Putamen (tissue), 1 donor: ENCODE measurements at regions not wholly inside any gene's neighbourhood (a gene's known extent, or its start where the extent isn't known, plus 50 kb on each side); places are given as distances from the start of the nearest gene placed in this dataset.

Source experiments
- DNase-seq: peaks from one replicate; pipeline ENCODE4 v3.0.0-alpha.2; 2016; ENCODE audit warnings: low spot score

DNA sequence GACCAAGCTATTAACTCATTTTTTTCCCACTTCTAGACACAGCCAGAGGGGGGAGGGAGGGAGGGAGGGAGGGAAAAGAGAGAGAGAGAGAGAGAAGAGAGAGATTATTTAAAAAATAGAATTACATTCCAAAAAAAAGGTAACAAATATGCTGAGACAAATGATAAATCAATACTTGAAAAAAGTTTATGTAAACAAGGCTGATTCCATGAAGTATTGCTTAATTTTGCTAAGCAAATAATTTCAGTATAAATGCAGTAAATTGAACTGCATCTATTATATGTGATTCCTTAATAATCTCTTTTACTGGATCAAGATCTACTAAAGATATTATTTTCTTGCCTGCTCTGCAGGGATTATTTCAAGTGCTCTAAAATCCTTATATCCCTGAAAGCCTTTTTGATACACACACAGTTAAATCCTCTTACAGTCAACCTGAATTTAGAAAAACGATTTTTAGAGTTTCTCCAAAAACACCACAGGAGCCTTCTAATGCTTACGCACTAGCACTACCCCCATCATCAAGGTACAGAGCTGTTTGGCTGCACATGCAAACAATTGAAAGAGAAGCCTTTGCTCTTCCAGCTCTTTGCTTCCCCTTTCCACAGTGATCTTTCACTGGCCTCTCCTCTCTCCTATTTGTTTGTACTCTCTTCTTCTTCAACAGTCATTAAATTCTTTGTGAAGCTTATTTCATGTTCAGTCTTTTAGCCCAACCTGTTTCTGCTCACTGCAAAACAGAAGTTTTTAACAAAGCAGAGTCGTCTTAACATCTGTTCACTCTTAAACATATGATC lies 426.3 kb upstream of the FAM241A start:
- no peak for DNase-seq

DNA sequence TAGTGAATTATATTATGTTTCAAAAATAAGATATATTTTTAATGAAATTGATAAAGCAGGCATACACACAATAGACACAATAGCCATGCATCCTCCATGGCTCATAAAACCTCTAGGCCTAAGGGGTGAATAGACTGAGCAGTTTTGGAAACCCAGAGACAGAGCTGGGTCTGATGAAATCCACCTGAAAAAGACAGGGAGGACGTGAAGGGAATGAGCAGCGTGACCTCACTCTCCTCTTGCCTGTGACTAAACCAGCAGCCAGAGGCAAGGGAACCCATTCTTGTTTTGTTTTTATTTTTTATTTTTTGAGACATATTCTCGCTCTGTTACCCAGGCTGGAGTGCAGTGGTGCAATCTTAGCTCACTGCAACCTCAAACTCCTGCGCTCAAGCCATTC lies 424.4 kb upstream of the FAM241A start:
- DNase-seq: no peak

DNA sequence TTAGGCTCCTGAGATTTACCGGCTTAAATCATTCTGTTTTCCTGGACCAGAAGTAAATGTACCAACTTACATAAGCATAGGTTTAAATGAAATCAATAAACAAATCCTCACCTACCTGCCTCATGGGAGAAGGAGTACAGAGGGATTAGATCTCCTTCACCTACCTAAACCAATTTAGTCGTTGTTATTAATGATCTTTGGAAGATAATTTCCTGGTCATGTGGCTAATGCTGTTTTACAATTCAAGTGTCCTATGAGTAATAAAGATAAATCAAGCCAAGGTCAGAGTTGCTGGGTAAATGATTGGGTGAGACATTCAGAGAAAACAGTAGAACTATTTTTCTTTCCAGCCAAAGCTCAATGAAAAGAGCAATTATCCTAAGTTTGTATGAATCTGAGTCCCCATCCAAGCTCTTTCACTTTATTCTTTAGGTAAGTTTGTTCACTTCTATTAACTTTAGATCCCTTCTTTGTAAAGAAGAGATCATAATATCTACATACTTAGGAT lies 423.0 kb upstream of the FAM241A start:
- no peak for DNase-seq

DNA sequence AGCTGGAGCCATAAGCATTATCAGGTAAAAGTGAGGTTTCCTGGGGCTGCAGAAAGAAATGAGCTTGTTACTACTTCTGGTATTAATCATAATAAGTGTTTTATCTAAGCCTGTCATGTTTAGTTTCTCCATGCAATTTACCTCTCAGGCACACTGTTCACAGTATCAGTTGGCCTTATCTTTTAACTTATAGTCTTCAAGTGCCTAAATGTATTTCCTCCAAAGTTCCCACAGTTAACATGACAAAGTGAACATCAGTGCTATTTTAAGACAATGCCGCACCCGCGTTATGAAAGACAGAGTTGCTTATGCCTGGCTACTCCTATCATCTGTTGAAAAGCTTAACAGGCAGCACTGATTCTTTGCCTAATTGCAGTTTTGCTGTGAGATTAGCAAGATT lies 408.7 kb upstream of the FAM241A start:
- no peak for DNase-seq

DNA sequence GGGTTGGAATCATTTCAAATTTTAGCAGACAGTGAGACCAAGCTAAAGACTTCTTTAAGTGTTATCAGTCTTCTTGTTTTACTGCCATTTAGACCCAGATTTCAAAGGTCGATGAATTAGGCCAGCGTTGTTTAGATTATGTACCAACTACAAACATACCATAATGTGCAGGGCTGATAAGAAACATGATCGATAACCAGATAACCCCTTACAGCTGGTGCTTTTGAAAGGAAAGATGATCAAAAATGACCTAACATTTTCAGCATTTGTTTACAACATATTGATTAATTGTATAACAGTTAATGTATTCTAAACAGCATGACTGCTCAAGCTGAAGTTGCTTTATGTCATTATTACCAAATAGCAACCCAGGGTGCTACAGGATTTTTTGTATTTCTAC lies 400.4 kb upstream of the FAM241A start:
- no peak for DNase-seq

DNA sequence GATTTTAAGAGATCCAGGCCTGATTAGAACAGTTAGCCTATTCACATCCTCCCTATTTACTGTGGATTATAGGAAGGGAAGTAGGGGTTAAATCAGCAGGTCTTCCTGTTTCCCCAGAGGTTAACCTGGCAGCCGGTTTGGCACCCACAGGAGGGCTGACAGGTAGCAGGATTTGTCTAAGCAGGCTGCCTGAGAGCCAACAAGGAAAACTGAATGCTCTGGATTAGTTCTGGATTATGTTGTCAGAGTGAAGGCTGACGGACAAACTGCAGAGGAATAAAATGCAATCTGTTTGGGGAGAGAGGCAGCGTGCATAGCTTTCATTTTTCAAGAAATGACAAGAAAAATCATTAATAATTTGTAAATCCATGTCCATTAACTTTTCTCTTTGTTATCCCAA lies 397.1 kb upstream of the FAM241A start:
- DNase-seq: no peak

DNA sequence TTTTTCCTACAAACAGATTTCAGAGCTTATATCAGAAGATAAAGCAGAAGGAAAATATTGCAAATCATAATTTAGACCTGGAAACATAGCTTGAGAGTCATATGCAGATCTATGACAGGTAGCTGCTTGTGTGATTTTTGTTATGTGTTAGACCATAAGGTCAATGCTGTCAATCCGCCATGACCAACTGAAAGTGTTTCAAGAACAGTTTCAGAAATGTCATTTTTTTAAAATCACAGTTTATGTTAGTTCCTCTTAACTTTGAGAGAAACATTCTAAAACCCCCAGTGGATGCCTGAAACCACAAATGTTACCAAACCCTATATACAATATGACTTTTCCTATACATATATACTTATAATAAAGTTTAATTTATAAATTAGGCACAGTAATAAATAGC lies 391.3 kb upstream of the FAM241A start:
- no peak for DNase-seq

DNA sequence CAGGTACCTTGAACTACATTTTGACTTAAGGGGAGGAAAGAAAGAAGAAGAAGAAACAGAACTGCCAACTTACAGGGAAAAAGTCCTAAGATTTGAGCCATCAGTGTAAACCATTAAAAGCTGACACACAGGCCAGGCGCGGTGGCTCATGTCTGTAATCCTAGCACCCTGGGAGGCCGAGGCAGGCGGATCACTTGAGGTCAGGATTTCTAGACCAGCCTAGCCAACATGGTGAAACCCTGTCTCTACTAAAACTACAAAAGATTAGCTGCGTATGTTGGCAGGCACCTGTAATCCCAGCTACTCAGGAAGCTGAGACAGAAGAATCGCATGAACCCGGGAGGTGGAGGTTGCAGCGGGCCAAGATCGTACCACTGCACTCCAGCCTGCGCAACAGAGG lies 389.7 kb upstream of the FAM241A start:
- DNase-seq: no peak

DNA sequence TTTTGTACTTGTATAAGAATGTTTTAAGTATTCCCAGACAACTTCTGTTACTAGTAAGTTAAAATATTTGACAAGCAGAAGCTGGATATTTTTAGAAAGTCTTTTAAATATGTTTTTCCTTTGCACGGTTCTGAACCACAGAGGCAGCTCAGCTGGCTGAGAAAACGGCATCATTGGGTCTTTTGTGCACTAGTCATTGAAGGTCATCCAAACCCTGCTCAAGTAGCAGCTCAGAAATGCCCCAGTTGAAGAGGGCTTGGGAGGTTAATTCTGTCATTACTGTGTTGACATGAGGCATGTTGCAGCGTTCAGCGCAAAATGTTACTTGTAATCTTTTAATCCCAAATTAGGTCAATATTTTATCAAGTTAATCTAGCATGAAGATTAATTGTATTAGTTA lies 383.7 kb upstream of the FAM241A start:
- DNase-seq: no peak

DNA sequence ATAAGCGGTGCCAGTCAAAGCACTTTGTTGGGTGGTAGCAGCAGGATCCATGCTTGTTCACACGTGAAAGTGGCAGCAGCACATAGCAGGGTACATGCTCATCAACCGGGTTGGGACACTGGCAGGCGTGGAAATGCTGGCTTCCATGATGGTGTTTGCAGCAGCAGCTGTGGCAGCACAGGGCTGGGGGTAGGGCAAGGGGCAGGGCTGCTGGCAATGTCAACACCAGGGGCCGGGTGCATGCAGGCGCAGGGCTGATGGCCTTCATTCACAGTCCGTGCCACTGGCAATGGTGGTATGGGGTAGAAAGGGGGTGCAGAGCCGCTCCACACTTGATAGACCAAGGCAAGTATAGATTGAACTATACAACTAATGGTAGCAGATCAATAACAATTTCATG lies 374.7 kb upstream of the FAM241A start:
- DNase-seq: no peak

DNA sequence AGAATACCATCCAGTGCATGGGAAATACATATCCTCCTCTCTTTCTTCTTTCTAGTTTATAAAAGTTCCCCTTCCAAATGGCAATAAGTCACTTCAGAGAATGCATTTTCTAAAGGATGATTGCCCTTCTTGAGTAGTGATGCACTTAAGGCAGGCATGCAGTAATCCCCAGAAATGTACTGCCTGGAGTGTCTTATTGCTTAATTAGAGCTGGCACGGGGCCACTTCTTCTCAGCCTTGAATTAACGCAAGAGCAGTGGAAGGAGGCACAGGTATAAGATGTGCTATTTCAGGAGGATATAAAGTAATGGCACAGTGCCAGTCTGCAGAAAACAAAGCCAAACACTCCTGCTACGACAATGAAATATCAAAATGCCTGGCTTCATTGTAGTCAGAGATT lies 371.4 kb upstream of the FAM241A start:
- DNase-seq: no peak

DNA sequence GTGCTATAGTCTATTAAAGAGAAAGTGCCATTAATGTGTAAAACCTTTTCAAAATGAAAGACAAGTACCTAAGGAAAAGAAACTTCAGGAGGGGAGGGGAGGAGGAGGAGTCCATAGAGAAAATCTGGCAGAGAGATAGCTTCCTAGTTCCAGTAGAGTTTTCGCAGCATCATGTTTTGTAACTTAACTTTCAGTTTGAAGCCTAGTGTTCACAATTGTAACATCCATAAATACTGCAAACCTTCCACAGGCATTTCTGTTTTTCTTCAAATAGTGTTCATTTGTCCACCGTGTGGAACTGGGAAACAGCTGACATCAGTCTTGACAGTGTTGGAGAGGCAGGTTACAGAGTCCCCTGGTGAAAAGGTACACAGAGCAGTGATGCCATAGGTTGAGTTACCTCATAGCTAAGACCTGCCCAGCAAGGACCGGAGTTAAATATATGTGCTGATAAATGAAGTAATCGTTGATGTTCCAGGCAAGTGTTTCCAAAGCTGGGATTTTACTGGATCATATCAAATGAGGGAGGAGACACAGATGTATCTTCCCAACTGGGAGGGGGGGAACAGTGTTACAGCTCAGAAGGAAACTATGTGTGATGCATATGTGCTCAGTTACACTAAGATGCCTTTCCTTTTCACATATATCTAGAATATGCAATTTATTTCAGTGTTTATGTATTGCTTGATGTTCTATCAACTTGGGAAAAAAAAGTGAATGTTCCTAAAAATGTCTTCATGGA lies 369.5 kb upstream of the FAM241A start:
- DNase-seq: no peak

DNA sequence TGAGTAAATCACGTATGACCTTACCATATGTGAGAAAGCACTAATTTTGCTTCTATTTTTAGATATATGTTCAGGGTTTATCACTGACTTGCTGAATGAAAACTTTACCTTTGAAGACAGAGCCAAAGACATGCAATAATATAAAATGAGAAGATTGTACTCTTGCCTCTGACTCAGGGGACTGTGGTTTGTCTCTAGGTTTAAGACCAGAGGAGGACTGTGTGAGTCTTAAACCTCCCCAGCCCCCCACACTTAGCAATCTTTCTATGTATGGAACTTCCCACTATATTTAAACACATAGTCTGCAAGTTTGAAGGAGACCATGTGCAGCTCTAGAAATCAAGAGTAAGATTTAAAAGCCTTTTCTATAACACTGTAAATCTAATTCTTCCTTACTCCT lies 368.7 kb upstream of the FAM241A start:
- no peak for DNase-seq

DNA sequence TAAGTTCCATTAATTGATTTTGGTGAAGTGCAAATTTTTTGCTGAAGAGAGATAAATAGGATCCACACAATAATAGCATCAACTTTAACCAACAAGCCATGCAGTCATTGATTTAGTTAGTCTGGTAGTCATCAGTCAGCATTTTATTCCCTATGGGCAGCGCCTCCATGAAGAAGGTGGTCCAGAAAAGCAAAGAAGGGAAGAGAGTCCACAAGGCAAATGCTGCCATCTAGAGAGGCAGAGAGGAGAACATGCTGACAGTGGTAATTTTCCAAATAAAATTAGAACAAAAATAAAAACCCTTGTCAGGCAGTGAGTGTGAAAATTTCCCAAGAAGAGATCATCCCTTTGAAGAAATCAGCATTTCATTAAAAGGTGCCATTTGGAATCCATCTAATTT lies 366.7 kb upstream of the FAM241A start:
- DNase-seq: no peak

DNA sequence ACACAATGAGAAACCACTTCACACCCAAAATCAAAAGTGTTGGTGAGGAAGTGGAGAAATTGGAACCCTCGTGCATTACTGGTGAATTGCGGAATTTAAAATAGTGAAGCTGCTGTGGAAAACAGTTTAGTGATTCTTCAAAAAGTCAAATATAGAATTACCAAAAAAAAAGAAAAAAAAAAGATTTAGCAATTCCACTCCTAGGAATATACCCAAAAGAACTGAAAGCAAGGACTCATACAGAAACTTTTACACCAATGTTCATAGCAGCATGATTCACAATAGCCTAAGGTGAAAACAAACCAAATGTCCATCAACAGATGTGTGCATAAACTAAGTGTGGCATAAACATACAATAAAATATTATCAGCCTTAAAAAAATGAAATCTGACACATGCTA lies 364.3 kb upstream of the FAM241A start:
- DNase-seq: no peak

DNA sequence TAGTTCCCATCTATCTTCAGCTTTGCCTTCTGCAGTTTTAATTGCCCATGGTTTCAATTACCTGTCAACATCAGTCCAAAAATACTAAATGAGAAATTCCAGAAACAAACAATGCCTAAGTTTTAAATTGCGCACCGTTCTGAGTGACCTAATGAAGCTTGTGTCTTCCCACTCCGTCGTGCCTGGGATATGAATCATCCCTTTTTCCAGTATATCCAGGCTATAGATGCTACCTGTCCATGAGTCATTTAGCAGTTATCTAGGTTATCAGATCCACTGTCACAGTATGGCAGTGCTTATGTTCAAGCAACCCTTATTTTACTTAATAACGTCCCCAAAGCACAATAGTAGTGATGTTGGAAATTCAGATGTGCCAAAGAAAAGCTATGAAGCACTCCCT lies 363.6 kb upstream of the FAM241A start:
- DNase-seq: no peak

DNA sequence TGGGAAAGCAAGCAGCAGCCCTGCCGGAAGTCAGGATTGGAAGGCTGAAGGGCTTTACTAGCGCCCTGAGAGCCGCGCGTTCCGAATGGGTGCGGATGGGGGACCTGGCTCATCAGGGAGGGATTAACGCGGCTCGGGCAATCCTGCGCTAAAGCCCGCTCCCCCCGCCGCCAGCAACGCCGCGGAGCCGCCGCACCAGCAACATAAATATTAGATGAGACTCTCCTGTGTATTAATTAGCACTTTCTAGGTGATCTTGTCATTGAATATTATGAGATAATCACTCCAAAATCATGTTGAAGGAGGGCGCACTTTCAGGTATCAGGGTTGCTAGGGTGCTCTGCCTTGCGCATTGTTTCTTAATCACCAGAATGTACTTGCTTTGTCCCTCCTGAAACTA lies 357.2 kb upstream of the FAM241A start:
- no peak for DNase-seq

DNA sequence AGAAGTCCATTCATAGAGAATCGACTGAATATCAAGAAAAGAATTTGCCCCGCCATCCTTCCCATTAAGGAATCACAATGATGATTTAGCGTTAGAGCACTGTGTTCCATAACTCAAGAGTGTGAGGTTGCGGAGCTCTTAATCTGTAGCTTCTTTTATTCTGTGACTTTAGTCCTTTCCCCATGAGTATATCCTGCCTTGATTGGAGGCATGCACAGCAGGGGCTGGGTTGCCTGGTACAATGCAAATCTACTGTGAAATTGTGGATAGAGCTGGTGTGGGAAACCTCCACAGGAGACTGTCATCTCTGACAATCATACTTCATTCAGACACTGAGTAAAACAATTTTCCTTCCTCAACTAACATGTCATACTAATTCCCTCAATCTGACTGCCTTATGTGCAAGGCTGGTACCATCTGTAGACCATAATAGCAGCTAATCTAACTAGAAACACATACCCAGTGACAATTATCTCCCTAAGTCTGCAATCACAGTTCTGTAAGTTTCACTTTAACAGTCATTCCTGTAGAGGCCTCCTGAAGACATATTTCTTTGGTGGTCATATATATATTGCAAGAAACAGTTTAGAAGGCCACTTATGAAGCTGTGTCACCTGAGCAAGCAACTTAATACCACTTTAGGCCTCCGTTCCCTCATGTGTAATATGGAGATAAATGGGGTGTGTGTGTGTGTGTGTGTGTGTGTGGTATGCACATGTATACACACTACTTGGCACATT lies 355.2 kb upstream of the FAM241A start:
- DNase-seq: no peak

DNA sequence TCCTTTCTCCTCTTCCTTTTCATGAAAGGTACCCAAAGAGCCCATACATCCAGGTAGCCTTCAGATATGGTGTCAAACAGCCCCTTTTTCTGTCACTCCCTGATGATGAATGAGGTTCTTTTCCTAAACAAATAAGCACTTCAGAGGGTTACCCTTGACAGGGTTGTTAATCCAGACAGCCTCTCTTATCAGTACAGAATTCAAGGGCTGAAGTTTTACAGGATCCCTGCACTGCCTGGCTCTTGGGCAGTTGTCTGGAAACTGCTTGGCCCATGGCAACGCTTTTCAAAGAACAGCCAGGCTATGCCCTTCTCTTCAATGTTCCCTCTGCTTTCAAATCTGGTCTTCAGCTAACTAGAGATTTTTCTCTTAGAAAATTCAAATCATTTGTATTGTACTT lies 352.6 kb upstream of the FAM241A start:
- no peak for DNase-seq

DNA sequence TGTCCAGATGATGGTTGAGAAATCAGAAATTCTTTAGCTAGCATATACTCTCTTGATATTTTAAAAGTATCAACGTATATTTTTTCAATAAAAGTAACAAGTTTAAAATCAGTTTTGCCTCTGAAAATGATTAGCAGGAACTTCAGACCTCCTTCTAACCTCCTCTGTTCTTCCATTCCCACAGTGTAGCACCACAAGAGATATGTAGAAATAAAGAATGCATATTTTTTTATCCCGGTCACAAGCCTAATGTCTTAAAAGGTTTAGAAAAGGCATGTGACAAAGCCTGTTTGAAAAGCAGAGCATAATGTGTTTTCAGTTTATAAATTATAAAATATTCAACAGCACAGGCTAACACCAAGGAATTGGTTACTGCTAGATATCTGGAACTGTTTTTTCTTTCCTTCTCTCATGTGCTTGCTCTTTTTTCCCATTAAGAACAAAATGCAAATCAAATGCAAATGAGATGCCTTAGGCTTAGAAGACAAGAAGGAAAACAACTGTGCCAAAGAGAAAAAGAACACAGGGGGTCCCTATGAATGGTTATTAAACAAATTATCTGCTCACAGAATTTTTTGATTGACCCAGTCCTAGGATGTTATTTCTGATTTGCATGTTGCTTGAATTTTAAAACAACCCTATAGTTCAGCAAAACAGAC lies 351.7 kb upstream of the FAM241A start:
- DNase-seq: no peak

DNA sequence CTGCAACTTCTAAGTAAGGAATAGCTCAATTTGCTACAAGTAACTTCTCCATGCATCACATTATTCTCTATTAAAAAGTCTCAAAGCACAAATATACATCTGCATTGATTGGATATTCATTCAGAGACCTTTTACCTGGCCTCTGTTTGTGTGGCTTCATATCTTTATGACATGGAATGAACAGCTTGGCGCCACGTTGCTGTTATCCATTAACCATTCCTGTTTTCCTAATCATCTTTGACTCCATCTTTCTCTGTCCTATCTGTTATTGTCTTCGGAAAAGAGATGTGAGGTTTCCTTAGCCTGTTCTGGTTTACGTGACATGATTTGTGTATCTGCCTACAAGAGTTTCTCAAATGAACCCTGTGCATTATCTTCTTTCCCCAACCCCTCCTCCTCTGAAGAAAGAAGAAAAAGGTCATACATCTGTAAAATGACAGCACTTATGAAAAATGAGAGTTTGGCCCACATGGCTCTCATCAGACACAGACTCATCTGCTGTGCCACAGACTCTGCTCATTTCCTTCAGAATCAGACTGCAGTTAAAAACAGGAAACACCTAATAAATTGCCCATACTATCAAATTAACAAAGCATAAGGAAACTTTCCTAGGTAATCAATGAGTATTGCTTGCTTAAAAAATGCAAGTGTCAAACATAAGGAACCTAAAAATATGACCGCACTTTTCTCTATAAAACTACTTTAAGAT lies 347.6 kb upstream of the FAM241A start:
- DNase-seq: no peak

DNA sequence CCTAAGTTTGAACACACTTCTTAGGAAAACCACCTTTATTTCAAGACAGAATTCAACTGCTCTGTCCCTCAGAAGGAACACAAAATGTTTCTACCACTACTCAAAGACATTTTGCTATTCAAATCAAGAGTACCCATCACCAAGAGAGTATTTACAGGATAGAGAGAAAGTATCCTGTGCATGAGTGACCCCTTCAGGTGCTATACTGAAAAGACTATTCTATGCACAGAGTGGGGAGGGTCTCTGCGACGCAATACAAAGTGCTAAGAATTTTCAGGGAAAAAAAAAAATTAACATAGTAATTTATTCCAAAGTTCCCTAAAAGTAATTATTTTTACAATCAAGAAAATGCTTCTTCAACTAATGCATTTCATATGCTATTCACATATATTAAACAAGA lies 346.4 kb upstream of the FAM241A start:
- DNase-seq: no peak
